Retina (tissue), 1 donor: ENCODE measurements at regions not wholly inside any gene's neighbourhood (a gene's known extent, or its start where the extent isn't known, plus 50 kb on each side); places are given as distances from the start of the nearest gene placed in this dataset.

ENCODE experiments used
- DNase-seq: peaks from one replicate; pipeline ENCODE4 v3.0.0-alpha.2; 2016

GRCh38 chr20:7087803-7088202 is 320.3 kb downstream of the BMP2 start:
- DNase-seq: no peak

GRCh38 chr20:7090001-7090400 is 322.5 kb downstream of the BMP2 start:
- DNase-seq: no peak

- no peak for DNase-seq
These were observed 323.3 kb downstream of the BMP2 start for GRCh38 chr20:7090811-7091210.

- no peak for DNase-seq
These were observed 324.2 kb downstream of the BMP2 start for GRCh38 chr20:7091655-7092054.

- peak; percentile 17 for DNase-seq
These were observed 327.0 kb downstream of the BMP2 start for GRCh38 chr20:7094438-7094997.

GRCh38 chr20:7106910-7107309 is 339.4 kb downstream of the BMP2 start:
- DNase-seq: no peak

- DNase-seq: no peak
These were observed 341.4 kb downstream of the BMP2 start for GRCh38 chr20:7108929-7109328.

- peak; percentile 66 for DNase-seq
These were observed 346.3 kb downstream of the BMP2 start for GRCh38 chr20:7113577-7114466.

GRCh38 chr20:7123457-7123856 is 356.0 kb downstream of the BMP2 start:
- no peak for DNase-seq

- no peak for DNase-seq
These were observed 356.6 kb downstream of the BMP2 start for GRCh38 chr20:7124120-7124519.

- DNase-seq: no peak
These were observed 369.4 kb downstream of the BMP2 start for GRCh38 chr20:7136886-7137285.

GRCh38 chr20:7137395-7138151 is 370.1 kb downstream of the BMP2 start:
- no peak for DNase-seq

- no peak for DNase-seq
These were observed 377.0 kb downstream of the BMP2 start for GRCh38 chr20:7144464-7144863.

- DNase-seq: no peak
These were observed 379.2 kb downstream of the BMP2 start for GRCh38 chr20:7146552-7147219.

- DNase-seq: no peak
These were observed 379.7 kb downstream of the BMP2 start for GRCh38 chr20:7147220-7147601.

GRCh38 chr20:7151676-7152470 is 384.4 kb downstream of the BMP2 start:
- DNase-seq: no peak

GRCh38 chr20:7155282-7155681 is 387.8 kb downstream of the BMP2 start:
- no peak for DNase-seq

- no peak for DNase-seq
These were observed 388.3 kb downstream of the BMP2 start for GRCh38 chr20:7155794-7156193.

GRCh38 chr20:7159903-7160302 is 392.4 kb downstream of the BMP2 start:
- DNase-seq: no peak

GRCh38 chr20:7161690-7162089 is 394.2 kb downstream of the BMP2 start:
- no peak for DNase-seq

- no peak for DNase-seq
These were observed 404.4 kb downstream of the BMP2 start for GRCh38 chr20:7171911-7172310.

- no peak for DNase-seq
These were observed 407.1 kb downstream of the BMP2 start for GRCh38 chr20:7174554-7174953.
